RWPE2 (cell line): ENCODE measurements at regions not wholly inside any gene's neighbourhood (a gene's known extent, or its start where the extent isn't known, plus 50 kb on each side); places are given as distances from the start of the nearest gene placed in this dataset.
A peak's percentile ranks its signal among the peaks of the same experiment; 100 is the strongest.

Source experiments
- ATAC-seq: fragments of 200-7000 bp; cut with Tn5 transposase; 3 replicates; pipeline ENCODE4 v1.9.1; 2021; ENCODE audit warnings: low read depth
- DNase-seq: peaks from one replicate; pipeline ENCODE4 v3.0.0-alpha.2; 2020; ENCODE audit warnings: low spot score
- H3K27ac ChIP-seq: fragments of 450-650 bp; 2 replicates; pipeline ENCODE4 v1.5.1; 2017; ENCODE audit warnings: mild to moderate bottlenecking; ENCODE audit not compliant: poor library complexity, severe bottlenecking
- H3K27me3 ChIP-seq: fragments of 250-450 bp; sonication (Bioruptor Pico); 2 replicates; pipeline ENCODE4 v1.5.1; 2021; ENCODE audit warnings: mild to moderate bottlenecking, moderate library complexity; ENCODE audit not compliant: insufficient read depth, poor library complexity, severe bottlenecking
- H3K36me3 ChIP-seq: fragments of 250-450 bp; sonication (Bioruptor Pico); 2 replicates; pipeline ENCODE4 v1.5.1; 2020; ENCODE audit warnings: low read depth, mild to moderate bottlenecking, moderate library complexity
- H3K4me1 ChIP-seq: fragments of 250-450 bp; sonication (Bioruptor Pico); 2 replicates; pipeline ENCODE4 v1.5.1; 2021; ENCODE audit warnings: mild to moderate bottlenecking, moderate library complexity; ENCODE audit not compliant: insufficient read depth, poor library complexity, severe bottlenecking
- H3K4me3 ChIP-seq: fragments of 250-450 bp; sonication (Bioruptor Pico); 2 replicates; pipeline ENCODE4 v1.5.1; 2021; ENCODE audit warnings: mild to moderate bottlenecking, moderate library complexity; ENCODE audit not compliant: severe bottlenecking
- H3K9me3 ChIP-seq: fragments of 250-450 bp; sonication (Bioruptor Pico); 2 replicates; pipeline ENCODE4 v1.5.1; 2021; ENCODE audit warnings: mild to moderate bottlenecking, moderate library complexity; ENCODE audit not compliant: severe bottlenecking
- TF ChIP-seq, protein P1 (sequence below): fragments of 450-650 bp; IDR thresholded peaks from one replicate; pipeline ENCODE4 v1.5.1; 2017; ENCODE audit warnings: mild to moderate bottlenecking, moderate library complexity; ENCODE audit not compliant: poor library complexity, severe bottlenecking

DNA sequence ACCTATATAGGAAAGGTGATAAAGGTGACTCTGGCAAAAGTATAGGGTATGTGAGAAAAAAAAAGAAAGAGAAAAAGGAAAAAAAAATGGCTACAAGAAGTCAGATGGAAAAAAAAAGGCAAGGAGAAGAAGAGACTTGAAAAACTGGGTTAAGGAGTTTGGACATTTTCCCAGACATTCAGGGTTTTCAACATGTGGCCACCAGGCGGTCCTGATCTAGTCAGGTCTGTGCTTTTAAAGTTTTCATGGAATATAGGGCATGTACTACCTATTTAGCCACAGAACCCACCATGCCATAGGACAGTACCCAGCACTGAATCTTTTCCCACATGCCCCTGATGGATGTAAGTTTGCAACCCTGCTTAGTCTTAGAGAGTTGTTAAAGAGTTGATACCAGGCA is 433.7 kb downstream of the MAFB start:
- DNase-seq (no peak), ATAC-seq (peak; percentile 33; the same call in 1 of the 3 replicates)
- H3K27me3 ChIP-seq: peaks cover 5% of the 10 kb centered on the region
- TF ChIP-seq, protein P1, sequence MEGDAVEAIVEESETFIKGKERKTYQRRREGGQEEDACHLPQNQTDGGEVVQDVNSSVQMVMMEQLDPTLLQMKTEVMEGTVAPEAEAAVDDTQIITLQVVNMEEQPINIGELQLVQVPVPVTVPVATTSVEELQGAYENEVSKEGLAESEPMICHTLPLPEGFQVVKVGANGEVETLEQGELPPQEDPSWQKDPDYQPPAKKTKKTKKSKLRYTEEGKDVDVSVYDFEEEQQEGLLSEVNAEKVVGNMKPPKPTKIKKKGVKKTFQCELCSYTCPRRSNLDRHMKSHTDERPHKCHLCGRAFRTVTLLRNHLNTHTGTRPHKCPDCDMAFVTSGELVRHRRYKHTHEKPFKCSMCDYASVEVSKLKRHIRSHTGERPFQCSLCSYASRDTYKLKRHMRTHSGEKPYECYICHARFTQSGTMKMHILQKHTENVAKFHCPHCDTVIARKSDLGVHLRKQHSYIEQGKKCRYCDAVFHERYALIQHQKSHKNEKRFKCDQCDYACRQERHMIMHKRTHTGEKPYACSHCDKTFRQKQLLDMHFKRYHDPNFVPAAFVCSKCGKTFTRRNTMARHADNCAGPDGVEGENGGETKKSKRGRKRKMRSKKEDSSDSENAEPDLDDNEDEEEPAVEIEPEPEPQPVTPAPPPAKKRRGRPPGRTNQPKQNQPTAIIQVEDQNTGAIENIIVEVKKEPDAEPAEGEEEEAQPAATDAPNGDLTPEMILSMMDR: no peak
- no peak overlapping the region for H3K4me3 ChIP-seq
- H3K9me3 ChIP-seq: no peaks in the 10 kb centered on the region
- no peaks in the 10 kb centered on the region for H3K36me3 ChIP-seq
- H3K27ac ChIP-seq: no peak overlapping the region
- no peaks in the 10 kb centered on the region for H3K4me1 ChIP-seq

DNA sequence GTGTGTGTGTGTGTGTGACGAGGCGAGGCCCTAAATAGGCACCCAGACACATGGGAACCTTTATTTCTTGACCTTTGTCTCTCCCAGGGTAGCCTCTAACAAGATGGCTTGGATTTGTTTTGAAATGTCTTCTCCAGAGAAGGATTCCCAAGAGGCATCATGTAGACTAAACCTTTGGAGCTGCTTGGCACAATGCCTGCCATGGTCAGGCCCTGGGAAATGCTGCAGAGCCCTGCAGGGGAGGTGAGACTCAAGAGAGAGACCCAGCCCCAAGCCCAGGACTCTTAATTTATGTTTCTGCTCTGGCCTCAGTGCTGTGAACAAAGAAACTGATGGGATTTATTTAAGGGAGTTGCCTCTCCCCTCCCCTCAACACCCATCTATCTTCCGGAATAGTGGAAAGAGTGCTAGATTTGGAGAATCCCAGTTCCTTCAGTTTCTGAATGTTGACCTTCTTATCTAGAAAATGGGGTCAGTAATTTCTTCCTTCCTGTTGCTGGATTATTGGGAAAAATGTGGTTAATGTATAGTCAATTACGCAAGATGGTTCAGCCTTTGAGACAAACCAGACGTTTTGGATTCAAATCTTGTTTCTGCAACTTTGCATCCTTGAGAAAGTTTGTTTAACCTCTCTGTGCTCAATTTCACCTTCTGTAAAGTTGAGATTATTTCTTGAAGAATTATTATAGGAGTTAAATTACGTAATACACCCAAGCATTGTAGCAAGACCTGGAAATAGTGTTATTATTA is 434.8 kb downstream of the MAFB start:
- H3K4me3 ChIP-seq: no peak overlapping the region
- no peaks in the 10 kb centered on the region for H3K36me3 ChIP-seq
- H3K4me1 ChIP-seq: no peaks in the 10 kb centered on the region
- H3K27me3 ChIP-seq: peaks cover 5% of the 10 kb centered on the region
- H3K27ac ChIP-seq: no peak overlapping the region
- ATAC-seq: no peak
- DNase-seq: no peak
- no peaks in the 10 kb centered on the region for H3K9me3 ChIP-seq
- TF ChIP-seq, protein P1: no peak

GRCh38 chr20:40251284-40251932 is 437.6 kb downstream of the MAFB start:
- no peaks in the 10 kb centered on the region for H3K4me1 ChIP-seq
- no peaks in the 10 kb centered on the region for H3K9me3 ChIP-seq
- H3K4me3 ChIP-seq: no peak overlapping the region
- no peak overlapping the region for H3K27ac ChIP-seq
- peaks cover 5% of the 10 kb centered on the region for H3K27me3 ChIP-seq
- ATAC-seq (peak; percentile 70), DNase-seq (no peak)
- TF ChIP-seq, protein P1: peak; percentile 94
- H3K36me3 ChIP-seq: no peaks in the 10 kb centered on the region

DNA sequence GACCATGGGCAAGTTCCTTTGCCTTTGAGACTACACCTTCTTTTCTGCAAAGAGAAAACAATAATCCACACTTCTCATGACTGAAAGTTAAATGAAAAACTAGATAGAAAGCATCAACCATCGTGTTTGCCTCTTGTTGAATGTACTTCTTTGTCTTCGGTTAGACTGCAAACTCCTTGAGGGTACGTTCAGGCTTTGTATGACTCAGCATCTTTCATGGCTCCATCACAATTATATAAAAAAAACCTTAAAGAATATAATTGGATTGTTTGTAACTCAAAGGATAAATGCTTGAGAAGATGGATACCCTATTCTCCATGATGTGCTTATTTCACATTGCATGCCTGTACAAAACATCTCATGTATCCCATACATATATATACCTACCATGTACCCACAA is 439.2 kb downstream of the MAFB start:
- TF ChIP-seq, protein P1: no peak
- DNase-seq (no peak), ATAC-seq (no peak)
- no peak overlapping the region for H3K4me3 ChIP-seq
- no peaks in the 10 kb centered on the region for H3K36me3 ChIP-seq
- no peaks in the 10 kb centered on the region for H3K9me3 ChIP-seq
- H3K4me1 ChIP-seq: no peaks in the 10 kb centered on the region
- H3K27ac ChIP-seq: no peak overlapping the region
- peaks cover 2% of the 10 kb centered on the region for H3K27me3 ChIP-seq

- TF ChIP-seq, protein P1: no peak
- Histone ChIP-seq H3K9me3 (no peaks in the 10 kb centered on the region), H3K4me3 (no peak overlapping the region), H3K4me1 (no peaks in the 10 kb centered on the region), H3K27ac (no peak overlapping the region), H3K27me3 (no peaks in the 10 kb centered on the region), H3K36me3 (no peaks in the 10 kb centered on the region)
- DNase-seq: no peak
- ATAC-seq: no peak
Observed at GRCh38 chr20:40245829-40246228, 443.2 kb downstream of the MAFB start.
